ENCODE measurements at regions not wholly inside any gene's neighbourhood (a gene's known extent, or its start where the extent isn't known, plus 50 kb on each side); places are given as distances from the start of the nearest gene placed in this dataset.

DNA sequence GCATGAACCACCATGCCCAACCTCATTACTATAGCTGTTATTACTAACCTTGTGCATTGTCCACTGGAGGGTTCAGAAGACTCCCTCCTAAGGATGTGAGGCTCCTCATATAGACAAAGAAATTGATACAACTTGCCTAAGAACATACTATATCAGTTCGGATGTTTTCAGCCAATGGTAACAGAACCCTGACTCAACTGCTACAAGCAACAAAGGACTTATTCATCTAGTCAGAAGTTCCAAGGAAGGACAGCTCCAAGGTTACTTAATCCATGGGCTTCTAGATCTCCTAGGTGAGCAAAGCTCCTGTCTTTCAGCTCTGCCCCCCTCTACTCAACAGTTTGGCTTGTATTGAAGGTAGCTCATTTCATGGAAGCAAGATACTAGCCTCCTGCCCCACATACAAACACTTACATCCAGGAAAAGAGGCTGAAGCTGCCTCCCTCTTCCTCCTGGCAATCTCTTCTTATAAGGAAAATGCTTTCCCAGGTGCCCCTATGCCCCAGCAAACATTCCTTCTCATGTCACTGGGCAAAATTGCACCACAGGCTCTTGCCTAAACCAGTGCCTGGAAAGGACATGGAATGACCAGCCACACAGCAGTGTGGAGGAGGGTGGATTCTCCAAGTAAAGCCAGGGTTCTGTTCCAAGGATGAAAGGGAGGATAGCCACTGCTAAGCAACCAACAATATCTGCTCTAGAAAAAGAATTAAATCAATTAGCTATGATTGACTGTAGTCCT lies 497.8 kb downstream of the FOXO1 start:
- DNase-seq (ENCODE audit: low read depth in 3 of 3): no peak

DNA sequence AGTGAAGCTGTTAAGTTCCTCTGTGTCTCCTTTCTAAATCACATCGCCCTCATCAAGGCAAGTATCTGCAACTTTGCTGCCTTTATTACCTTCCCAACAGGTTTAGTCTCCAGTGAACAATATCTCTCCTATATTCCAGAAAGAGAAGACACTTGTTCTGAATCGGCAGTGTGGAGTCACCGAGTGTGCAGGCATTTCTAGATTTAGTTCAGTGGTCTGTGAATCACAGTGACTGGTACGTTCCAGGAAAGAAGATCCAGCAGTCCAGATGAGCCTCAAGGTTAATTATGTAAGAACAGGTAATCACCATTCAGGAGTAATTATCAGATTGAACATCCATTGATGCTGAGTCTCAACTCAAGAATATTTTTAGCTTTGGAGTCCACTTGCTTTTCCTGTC lies 497.0 kb downstream of the FOXO1 start:
- DNase-seq (ENCODE audit: low read depth in 3 of 3): no peak

DNA sequence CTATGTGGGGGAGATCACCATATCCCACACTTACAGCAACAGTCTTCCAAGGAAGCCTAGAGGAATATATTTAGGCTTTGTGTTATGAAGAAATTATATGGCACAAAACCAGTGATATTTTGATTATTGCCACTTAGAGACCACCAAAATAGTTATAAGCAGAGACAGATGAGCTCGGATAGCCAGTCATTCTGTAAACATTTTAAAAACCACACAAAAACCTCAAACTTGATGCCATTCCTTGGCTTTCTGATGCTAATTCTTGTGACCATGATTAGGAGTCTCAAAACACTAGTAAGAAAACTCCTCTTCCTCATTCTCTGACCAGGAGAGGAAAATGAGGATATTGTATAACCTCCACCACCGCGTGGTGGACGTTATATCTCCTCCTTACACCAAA lies 496.4 kb downstream of the FOXO1 start:
- DNase-seq (ENCODE audit: low read depth in 3 of 3): no peak

DNA sequence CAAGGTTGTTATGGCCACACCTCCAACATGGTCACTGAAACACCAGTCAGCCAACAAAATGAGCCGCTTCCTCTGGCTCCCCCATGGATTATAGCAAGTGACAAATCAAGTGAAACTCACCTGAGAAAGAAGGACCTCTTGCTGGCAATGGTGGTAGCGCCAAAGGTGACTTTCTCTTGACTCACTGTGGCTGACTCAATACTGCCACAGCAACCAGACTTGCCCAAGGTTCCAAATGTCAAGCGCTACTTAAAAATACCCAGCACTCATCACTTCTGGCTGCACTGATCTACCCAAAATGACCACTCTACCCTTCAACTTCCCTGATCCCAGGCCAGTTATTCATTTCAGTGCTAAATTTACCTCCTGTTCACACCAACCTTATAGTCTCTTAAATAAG lies 495.5 kb downstream of the FOXO1 start:
- peak in 1 of 3 experiments; percentile 20 for DNase-seq (ENCODE audit: low read depth in 3 of 3)

DNA sequence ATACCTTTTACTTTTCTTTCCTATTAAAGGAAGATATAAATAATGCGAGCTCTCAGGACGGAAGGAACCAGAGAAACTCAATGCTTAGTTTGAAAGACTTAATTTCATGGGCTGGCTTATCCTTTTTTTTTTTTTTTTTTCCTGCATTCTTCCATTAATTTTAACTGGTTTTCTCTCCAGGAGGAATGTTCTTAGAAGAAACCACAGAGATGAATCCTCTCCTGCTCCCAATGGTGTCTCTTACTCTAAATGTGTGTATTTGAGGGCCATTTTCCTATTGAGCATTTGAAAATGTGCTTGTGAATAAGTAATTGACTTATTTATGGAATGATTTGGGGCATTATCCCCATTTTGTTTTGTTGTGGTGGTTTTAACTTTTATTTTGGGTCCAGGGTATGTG lies 494.9 kb downstream of the FOXO1 start:
- no peak for DNase-seq (ENCODE audit: low read depth in 3 of 3)

DNA sequence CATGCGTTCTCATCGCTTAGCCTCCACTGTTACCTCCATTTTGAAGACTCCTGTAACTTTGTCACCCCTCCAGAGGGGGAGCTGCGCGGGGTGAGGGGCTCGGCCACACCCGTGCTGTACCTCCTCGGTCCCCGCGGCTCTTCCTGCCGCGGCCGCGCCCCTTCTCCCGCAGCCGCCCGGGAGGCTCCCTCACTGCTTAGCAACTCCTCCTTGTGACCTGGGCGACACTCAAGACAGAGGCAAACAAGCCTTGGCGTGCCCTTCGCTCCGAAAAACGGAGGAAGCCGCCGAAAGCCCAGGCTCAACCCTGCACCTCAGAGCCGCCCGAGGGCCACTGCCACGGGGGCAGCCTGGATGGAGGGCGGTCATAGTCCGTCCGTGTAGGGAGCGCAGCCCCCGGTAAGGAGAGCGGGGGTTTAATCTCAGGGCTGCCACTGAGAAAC lies 494.3 kb downstream of the FOXO1 start:
- no peak for DNase-seq (ENCODE audit: low read depth in 3 of 3)

DNA sequence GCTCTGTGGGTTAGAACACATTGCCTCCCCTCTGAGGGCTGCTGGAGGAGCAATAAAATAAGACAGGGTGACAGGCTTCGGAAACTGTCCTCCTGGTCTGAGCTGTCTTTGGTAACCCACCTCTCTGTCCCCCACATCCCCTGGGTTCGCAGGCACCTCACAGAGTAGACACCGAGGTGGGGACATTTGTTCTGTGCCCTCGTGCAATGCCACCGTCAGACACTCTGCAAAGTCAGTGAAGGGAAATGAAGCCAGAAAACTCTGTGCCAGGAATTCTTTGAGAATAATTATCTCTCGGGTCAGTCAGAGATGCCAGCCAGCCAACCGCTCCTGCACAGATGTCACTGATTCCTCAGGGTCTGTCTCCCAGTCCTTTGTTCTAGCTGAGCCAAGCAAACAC lies 493.6 kb downstream of the FOXO1 start:
- DNase-seq (ENCODE audit: low read depth in 3 of 3): no peak

DNA sequence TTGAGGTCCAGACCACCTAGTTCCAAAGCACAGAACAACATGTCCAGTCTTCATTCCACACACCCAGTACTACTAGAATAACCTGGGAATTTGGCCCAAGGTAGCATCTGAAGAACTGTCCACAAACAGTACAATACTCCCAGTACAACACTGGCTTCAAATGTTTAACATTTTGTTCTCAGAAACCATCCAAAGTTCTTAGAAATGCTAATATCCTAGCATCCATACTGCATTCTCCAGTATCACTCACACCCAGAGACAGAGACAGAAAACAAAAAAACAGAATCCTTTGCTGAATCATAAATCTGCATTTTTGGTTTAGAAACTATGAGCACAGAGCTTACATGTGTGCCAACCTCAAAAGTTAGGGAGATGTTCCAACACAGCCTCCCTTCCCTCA lies 490.8 kb downstream of the FOXO1 start:
- DNase-seq (ENCODE audit: low read depth in 3 of 3): no peak

DNA sequence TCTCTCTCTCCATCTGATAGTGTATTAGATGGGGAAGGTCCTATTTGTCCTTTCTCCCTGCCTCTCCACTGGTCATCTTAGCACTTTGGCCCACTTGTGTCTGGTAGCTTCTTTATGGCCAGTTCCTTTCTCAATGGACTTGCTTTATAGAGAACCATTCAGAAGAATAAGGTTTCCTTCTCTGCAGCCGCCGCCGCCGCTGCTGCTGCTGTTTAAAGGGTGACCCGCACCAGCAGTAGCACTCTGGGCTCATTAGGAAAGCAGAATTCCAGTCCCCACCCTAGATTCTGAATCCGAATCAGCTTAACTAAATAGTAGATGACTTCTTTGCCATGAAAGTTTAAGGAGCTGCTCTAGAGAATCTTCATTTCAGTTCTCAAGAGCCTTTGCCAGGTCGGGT lies 490.2 kb downstream of the FOXO1 start:
- DNase-seq (ENCODE audit: low read depth in 3 of 3): no peak

DNA sequence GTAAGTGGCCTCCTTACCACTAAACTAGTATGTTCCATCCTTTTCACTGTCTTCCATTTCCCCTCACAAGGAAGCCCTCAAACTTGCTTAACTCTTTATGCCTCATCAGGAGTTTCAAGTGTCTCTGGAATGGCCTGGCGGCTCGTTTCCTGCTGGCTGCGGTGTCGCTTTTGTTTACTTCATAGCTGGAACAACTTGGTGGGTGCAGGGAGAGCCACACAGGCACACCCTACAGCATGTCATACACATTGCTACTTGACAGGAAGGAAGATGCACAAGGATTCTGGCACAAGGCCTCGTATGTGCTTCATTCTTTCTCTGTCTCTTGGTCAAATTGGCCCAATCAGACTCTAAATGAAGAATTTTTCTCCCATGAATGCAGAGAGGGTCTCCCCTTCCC lies 488.3 kb downstream of the FOXO1 start:
- no peak for DNase-seq (ENCODE audit: low read depth in 3 of 3)

DNA sequence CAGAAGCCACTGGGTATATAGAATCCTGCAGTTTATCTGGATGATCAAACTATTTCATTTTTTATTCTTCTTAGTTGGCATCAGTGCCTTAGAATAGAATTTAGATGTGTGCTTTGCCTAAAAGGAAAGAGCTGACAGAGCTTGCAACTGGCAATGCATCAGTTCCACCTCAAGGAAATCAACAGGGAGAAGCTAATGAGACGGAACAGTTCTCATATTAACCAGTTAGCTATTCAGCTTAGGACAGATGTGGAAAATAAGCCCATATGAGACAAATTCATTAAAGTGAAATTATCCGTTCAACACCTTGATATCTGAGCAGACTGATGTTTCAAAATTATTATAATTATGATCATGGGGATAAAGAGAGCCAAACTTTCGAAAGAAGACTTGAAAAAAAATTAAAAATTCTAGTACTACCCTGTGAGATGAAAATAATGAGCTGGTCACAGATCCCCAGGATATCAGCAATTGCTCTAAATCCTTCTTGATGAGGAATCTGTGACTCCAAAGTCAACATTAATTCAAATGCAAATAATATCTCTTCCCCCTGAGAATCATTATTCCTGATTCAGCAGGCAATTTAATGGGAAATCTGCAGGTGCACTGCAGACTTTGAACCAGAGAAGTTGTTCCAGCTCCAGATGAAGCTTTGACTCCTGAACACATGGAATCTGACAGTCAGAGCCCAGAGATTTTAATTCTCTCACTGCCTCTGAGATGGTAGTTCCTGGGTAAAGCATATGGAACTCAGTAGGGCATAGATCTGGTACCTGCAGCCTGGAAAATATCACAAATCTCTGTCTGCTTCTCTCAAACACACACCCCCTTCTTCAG lies 486.8 kb downstream of the FOXO1 start:
- no peak for DNase-seq (ENCODE audit: low read depth in 3 of 3)

DNA sequence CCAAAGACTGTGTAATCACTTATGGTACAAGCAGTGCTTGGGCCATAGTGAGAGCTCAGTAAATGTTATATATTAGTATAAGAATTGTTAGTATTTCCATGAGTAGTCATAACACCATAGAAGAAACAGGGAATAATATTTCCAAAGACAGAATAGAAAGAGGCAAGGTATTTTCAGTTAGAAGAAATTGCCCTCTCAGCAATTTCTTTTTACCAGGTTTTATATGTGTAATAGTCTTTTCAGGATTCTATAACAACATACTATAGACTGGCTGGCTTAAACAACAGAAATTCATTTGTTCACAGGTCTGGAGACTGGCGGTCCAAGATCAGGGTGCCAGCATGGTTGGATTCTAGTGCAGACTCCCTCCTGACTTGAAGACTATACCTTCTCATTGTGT lies 485.7 kb downstream of the FOXO1 start:
- DNase-seq (ENCODE audit: low read depth in 3 of 3): no peak

DNA sequence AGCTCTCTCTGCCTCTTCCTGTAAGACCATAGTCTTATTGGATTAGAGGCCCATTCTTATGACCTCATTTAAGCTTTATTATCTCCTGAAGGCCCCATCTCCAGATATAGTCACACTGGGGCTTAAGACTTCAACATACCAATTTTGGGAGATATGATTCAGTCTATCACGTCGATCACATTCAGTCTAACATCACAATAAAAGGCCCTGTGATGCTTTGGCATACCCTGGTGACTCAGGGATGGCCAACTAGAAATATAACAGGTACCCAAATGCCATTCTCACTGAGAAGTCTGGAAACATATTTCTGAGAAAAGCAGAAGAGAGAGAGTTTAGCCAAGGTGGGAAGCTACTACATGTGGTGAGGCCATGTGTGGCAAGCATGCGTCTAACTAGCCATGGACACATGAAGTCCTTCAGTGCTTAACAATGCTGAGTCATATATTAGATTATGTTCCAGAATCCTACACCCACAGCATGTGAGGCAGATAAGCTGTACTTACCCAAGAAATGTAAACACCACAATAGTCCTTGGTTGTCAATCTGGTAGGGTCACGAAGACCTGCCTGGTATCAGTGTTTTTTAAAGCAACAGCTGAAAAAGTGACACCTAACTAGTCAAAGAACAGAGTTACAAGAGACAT lies 485.1 kb downstream of the FOXO1 start:
- DNase-seq (ENCODE audit: low read depth in 3 of 3): no peak

DNA sequence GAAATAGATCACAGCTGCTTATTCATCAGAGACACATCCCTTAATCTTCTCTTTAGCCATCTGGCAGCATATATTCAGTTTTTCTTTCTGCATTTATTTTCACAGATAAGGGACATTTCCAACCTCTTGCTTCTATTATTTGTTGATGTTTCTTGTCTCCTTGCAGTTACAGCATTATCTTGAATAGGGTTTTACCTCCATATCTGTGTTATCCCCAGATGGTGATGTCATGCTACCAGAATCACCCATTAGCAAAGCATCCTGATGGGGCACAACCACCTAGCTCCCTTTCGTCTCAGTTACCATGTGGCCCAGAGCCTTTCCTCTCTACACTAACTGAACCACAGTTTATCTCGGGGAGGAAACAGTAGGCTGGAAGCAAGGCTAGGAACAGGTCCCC lies 483.9 kb downstream of the FOXO1 start:
- no peak for DNase-seq (ENCODE audit: low read depth in 3 of 3)

DNA sequence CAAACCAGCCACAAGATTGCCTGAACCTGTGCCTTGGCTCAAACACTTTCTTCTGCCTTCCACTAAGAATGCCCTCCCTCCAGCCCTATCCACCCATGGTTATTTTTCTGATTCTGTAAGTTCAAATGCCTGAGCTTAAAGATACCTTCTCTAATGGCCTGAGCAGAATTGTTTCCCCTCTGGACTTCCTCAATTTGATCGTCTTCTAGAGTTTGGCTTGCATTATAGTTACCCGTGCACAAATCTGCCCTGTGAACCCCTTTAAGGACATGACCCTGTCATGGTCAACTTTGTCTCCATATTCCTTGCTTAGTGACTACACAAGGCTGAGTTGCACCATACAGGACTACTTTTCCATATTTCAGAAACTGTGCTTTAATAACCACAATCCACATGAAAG lies 481.0 kb downstream of the FOXO1 start:
- DNase-seq (ENCODE audit: low read depth in 3 of 3): no peak

DNA sequence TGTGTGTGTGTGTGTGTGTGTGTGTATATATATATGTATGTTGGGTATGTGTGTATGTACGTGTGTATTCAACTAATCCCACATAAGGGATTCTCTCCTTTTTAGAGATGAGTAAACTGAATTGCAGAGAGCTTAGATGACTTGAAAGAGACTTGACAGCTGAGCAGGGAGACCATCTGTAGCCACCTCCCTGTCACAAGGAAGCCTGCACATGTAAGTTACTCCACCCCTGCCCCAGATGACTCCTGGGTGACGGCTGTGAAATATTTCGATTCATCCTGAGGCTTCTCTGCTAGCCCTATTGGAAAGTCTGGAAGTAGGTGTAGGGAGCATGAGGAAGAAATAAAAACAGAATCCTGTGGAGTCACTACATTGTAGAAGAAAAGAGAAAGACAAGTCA lies 480.4 kb downstream of the FOXO1 start:
- no peak for DNase-seq (ENCODE audit: low read depth in 3 of 3)

DNA sequence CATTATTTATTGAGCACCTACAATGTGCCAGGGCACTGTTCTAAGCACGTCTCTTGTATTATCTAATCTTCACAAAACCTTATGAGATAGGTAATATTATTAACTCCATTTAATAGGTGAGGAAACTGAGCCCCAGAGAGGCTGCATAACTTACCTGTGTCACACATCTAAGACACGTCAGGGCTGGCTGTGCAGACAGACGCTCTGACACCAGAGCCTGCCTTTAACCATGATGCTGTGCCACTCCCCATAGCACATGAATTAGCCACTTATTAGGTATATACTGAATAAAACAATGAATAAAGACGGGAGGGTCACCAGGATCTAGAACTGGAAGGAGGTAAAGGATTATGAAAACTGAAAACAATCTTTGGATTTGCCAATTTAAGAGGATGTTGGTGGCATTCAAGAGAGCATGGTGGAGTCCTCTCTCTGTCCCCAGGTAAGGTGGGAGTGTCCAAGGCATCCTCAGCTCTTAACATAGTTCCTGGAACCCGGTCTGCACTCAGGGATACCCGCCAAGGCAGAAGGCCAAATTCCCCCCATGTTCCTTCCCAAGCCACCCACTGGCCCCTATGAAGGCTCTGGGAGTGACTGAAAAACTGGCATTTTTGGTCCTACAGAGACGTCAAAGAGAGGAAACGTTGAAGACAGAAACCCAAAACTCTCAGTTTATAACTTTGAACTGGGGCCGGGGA lies 479.7 kb downstream of the FOXO1 start:
- no peak for DNase-seq (ENCODE audit: low read depth in 3 of 3)

DNA sequence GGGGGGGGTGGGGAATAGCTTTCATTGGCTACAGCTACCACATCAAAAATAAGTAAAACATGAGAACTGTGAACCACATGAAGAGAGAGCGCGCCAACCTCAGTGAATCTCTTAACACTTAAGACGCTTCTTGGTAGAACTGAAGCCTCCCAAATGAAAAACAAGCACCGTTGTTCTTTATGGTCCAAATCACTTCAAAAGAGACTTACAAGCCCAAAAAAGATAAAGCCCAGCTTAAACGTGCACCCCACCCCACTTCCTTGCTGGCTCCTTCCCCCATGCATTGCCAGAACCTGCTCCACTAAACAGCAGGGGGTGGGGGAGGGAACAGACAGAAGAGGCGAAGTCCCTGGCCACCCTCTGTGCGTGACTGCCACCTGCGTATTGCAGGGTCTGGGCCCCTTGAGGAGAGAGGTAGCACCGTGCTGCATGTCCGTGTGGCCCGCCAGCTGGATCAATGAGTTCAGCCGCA lies 479.1 kb downstream of the FOXO1 start:
- peak in 2 of 3 experiments; percentile 44 to 58 for DNase-seq (ENCODE audit: low read depth in 3 of 3)

DNA sequence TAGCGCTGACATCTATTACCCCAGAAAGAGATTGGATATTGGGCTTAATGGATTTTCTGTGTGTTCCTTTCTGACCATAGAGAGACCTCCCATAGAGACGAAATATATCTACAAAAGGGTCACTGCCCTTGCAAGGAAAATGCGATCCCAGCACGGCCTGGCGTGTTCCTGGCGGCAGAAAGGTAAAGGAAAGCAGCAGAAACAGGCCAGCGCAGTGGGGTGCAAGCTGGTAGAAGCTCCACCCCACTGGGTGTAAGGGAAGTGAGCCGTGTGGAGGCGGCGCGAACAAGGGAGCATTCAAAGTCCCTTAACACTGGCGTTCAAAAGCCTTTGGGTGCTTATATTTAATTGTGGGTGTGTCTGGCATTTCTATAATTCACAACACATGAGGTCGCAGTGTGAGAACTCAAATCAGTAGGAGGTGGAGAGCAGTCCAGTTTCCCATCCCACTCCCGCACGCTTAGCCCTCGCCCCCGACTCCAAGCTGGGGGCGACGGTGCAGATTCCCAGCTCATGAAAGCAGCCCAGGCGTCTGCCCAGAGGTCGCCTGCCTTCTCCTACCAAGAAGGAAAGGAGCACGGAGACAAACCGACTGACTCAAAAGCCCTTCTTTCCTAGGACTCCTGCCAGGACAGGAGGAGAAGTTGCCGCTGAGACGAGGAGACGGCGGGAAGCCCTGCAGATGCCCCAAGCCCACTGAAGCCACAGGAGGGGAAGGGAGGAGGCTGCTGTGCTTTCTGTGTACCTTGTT lies 478.4 kb downstream of the FOXO1 start:
- peak in 2 of 3 experiments; percentile 30 to 31 for DNase-seq (ENCODE audit: low read depth in 3 of 3)

DNA sequence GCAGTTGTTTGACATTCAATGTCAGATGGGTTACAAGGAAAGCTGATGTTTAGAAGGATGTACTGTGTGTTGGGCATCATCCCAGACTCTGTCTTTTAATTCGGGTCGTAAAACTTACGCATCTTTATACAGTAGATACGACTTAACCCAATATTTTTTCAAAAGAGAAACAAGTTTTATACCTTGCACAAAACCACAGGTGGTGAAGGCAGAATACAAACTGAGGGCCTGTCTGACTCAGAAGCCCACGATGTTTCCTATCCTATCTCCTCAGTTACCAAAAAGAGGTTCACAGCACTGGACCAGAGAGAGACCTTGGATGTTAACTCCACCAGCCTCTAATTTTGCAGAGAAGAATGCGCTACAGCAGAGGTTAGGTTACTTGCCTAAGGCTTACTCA lies 477.0 kb downstream of the FOXO1 start:
- DNase-seq (ENCODE audit: low read depth in 3 of 3): no peak

DNA sequence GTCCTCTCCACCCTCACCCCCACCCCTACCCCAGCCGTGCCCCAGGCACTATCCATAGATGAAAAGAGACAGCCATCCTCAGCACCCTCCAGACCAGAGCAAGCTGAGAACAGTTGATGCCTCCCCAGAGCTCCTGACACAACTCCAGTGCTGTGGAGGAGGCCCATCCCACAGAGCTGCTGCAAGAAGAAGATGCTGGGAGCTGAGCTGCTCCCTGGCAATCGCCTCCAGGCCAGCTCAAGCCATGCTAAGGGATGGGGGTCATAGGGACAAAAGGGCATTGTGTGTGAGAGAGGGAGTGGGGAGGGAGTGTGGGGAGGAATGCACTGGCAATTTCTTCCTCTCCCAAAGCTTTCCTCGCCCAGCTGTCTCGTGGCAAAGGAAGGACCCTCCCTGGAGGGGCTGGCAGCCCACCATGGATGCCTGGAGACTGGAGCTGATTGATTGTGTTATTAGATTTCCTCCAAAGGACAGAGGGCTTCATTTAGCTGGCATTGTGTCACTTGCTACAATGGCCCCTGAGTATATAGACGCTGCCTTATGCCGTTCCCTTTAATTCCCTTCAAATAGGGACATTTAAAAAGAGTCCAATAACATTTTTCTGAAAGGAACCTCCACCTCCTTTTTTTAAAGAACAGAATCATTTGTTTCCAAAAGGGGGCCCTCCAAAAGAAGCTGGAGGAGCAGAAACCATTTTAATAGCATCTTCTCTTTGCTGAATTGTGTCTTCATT lies 476.4 kb downstream of the FOXO1 start:
- no peak for DNase-seq (ENCODE audit: low read depth in 3 of 3)
